OCI-LY1 (cell line): ENCODE measurements at regions not wholly inside any gene's neighbourhood (a gene's known extent, or its start where the extent isn't known, plus 50 kb on each side); places are given as distances from the start of the nearest gene placed in this dataset.

ENCODE experiments used
- EZH2 ChIP-seq: fragments of 200-600 bp; sonication (generic), shearing (Covaris generic); IDR thresholded peaks from 2 replicates; pipeline ENCODE4 v1.8.0; 2017; ENCODE audit warnings: borderline replicate concordance, mixed run types, mild to moderate bottlenecking, antibody characterized with exemption, low read length, moderate library complexity, mixed read lengths
- TF ChIP-seq, protein P1 (sequence below): fragments of 200-600 bp; sonication (generic), shearing (Covaris generic); IDR thresholded peaks from 2 replicates; pipeline ENCODE4 v1.5.1; 2017; ENCODE audit warnings: mild to moderate bottlenecking, antibody characterized with exemption, low read length, moderate library complexity, mixed read lengths

DNA sequence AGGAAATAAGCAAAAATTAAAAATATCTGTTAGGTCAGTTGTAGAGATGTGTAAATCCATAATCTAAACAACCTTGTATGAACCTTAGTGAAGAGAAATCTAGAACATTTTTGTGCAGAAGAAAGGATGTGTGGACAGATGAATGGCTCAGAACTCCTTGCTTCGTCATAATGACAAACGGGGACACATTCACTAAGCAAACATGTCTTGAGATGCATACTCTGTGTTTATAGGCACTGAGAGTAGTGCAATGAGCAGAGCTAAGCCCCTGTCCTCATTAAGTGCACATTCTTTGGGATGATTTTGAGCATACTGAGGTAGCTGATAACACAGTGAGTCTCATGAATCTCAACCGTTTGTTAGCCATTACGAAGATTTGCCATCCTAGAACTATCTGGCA lies 360.6 kb upstream of the ANKRD30A start:
- TF ChIP-seq EZH2: no peak
- TF ChIP-seq, protein P1, sequence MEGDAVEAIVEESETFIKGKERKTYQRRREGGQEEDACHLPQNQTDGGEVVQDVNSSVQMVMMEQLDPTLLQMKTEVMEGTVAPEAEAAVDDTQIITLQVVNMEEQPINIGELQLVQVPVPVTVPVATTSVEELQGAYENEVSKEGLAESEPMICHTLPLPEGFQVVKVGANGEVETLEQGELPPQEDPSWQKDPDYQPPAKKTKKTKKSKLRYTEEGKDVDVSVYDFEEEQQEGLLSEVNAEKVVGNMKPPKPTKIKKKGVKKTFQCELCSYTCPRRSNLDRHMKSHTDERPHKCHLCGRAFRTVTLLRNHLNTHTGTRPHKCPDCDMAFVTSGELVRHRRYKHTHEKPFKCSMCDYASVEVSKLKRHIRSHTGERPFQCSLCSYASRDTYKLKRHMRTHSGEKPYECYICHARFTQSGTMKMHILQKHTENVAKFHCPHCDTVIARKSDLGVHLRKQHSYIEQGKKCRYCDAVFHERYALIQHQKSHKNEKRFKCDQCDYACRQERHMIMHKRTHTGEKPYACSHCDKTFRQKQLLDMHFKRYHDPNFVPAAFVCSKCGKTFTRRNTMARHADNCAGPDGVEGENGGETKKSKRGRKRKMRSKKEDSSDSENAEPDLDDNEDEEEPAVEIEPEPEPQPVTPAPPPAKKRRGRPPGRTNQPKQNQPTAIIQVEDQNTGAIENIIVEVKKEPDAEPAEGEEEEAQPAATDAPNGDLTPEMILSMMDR: no peak
